ENCODE measurements at regions not wholly inside any gene's neighbourhood (a gene's known extent, or its start where the extent isn't known, plus 50 kb on each side); places are given as distances from the start of the nearest gene placed in this dataset.

DNA sequence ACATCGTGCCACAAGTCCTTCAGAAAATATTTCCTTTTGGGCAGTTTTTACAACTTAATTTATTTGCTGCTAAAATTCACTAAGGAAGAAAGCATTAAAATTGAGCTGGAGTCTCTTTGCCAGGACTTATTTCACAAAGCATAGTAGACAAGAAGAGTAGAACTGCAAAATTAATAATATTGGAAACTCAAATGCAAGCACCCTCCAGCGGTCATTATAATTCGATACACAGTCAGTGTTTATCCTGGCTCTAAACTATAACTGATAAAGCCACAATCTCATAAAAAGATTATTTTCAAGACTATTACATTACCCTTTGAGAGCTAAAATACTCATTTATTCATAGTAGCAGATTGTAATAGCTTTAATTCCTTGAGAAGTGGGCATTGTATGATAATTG is 655.4 kb downstream of the RWDD3 start:
- TF ChIP-seq EZH2 (IDR thresholded peaks at IDR 0.05) = no peak
- no peak for TF ChIP-seq POLR2AphosphoS5 (IDR thresholded peaks at IDR 0.05; ENCODE audit: borderline replicate concordance, low read depth, low read length)

Data from SK-N-MC (cell line).